Ascending aorta (tissue), 2 donors: ENCODE measurements at regions not wholly inside any gene's neighbourhood (a gene's known extent, or its start where the extent isn't known, plus 50 kb on each side); places are given as distances from the start of the nearest gene placed in this dataset.
"Not testable (repeated sequence)": the region's sequence is repeated elsewhere in the genome, so short reads cannot be mapped to it uniquely, and the experiment has no call there.

ENCODE experiments used
- DNase-seq, 2 donors: peaks; one replicate each; pipeline ENCODE4 v3.0.0-alpha.2; 2019; ENCODE audit warnings: low spot score in 2 of 2
- H3K27ac ChIP-seq, 2 donors: fragments of 200-600 bp; sonication (generic); one replicate each; pipeline ENCODE4 v1.5.1; 2016 to 2017; ENCODE audit warnings: mild to moderate bottlenecking in 1 of 2
- H3K27me3 ChIP-seq: fragments of 200-600 bp; sonication (generic); one replicate; pipeline ENCODE4 v1.5.1; 2017
- H3K36me3 ChIP-seq, 2 donors: fragments of 200-600 bp; sonication (generic); one replicate each; pipeline ENCODE4 v1.5.1; 2016
- H3K4me1 ChIP-seq, 2 donors: fragments of 200-600 bp; sonication (generic); one replicate each; pipeline ENCODE4 v1.5.1; 2016 to 2017; ENCODE audit warnings: mild to moderate bottlenecking in 1 of 2
- H3K4me3 ChIP-seq, 2 donors: fragments of 200-600 bp; sonication (generic); one replicate each; pipeline ENCODE4 v1.5.1; 2016 to 2017; ENCODE audit warnings: mild to moderate bottlenecking in 1 of 2
- H3K9me3 ChIP-seq, 2 donors: fragments of 200-600 bp; sonication (generic); one replicate each; pipeline ENCODE4 v1.5.1; 2016
- intact Hi-C: fragments of 100-400 bp; cut with DNase I; formaldehyde crosslinking; loops from one replicate; pipeline ENCODE4 v1.15.1; 2023
- TF ChIP-seq, protein P1 (sequence below), 3 experiments: fragments of 200-600 bp in 2 of 3; fragments of 450-650 bp in 1 of 3; sonication (generic) in 2 of 3; IDR thresholded peaks; one replicate each; pipeline ENCODE4 v1.5.1; 2016 to 2019; ENCODE audit warnings: antibody characterized with exemption in 3 of 3, mild to moderate bottlenecking in 1 of 3, moderate library complexity in 1 of 3

DNA sequence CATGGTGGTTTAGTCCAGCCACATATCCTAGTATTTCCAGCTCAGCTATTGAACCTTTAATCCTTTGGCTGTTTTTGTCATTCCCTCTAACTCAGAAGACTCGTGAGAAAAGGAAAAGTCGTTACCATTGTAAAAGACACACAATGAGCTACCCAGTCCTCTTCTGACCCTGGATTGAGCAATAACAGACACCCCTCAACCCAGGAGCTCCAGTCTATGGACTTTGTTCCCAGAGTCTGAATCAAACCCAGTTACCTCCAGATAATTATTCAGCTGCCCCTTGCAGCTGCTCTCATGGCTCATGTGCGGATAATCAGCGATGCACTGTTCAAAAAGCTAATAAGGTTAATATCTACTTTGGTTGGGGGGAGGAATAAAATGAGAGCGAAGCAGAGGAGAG is 402.4 kb downstream of the BTG1 start:
- TF ChIP-seq, protein P1, sequence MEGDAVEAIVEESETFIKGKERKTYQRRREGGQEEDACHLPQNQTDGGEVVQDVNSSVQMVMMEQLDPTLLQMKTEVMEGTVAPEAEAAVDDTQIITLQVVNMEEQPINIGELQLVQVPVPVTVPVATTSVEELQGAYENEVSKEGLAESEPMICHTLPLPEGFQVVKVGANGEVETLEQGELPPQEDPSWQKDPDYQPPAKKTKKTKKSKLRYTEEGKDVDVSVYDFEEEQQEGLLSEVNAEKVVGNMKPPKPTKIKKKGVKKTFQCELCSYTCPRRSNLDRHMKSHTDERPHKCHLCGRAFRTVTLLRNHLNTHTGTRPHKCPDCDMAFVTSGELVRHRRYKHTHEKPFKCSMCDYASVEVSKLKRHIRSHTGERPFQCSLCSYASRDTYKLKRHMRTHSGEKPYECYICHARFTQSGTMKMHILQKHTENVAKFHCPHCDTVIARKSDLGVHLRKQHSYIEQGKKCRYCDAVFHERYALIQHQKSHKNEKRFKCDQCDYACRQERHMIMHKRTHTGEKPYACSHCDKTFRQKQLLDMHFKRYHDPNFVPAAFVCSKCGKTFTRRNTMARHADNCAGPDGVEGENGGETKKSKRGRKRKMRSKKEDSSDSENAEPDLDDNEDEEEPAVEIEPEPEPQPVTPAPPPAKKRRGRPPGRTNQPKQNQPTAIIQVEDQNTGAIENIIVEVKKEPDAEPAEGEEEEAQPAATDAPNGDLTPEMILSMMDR (IDR thresholded peaks at IDR 0.05): no peak
- H3K9me3 ChIP-seq: no peaks in the 10 kb centered on the region
- H3K27me3 ChIP-seq: no peaks in the 10 kb centered on the region
- H3K4me1 ChIP-seq: peaks cover 0 to 2% of the 10 kb centered on the region in 2 donors
- no peaks in the 10 kb centered on the region for H3K36me3 ChIP-seq
- intact Hi-C loops: no loop called here
- H3K4me3 ChIP-seq: no peak overlapping the region
- DNase-seq: no peak
- no peak overlapping the region for H3K27ac ChIP-seq

DNA sequence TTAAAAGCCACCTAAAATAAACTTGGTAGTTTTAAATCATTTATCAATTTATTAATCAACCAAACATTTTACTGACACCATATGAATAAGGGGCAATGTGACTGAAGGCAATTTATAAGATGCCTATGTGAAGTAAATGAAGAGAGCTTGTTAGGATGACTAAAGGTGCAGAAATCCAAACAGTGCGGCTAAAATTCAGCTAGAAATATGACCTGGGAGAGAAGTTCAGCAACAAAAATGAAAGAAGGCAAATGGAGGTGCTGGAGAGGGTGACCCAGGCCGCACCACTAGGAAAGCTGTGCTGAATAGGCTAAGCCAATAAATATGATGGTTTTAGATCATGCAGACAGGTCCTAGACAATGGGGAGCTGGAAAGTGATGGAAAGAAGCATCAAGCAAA is 403.7 kb downstream of the BTG1 start:
- TF ChIP-seq, protein P1 (IDR thresholded peaks at IDR 0.05): no peak
- no peaks in the 10 kb centered on the region for H3K27me3 ChIP-seq
- H3K4me1 ChIP-seq: peaks cover 0 to 2% of the 10 kb centered on the region in 2 donors
- H3K27ac ChIP-seq: no peak overlapping the region
- H3K9me3 ChIP-seq: no peaks in the 10 kb centered on the region
- no peaks in the 10 kb centered on the region for H3K36me3 ChIP-seq
- H3K4me3 ChIP-seq: no peak overlapping the region
- no peak for DNase-seq
- intact Hi-C loops: no loop called here

DNA sequence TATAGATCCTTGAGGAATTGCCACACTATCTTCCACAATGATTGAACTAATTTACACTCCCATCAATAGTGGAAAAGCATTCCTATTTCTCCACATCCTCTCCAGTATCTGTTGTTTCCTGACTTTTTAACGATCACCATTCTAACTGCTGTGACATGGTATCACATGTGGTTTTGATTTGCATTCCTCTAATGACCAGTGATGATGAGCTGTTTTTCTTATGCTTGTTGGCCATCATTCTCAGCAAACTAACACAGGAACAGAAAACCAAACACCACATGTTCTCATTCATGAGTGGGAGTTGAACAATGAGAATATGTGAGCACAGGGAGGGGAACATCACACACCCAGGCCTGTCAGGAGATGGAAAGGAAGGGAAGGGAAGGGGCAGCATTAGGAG is 411.8 kb downstream of the BTG1 start:
- DNase-seq, H3K4me3 ChIP-seq, H3K9me3 ChIP-seq, H3K36me3 ChIP-seq, intact Hi-C loops, H3K27me3 ChIP-seq, H3K4me1 ChIP-seq, H3K27ac ChIP-seq: not testable (repeated sequence)

DNA sequence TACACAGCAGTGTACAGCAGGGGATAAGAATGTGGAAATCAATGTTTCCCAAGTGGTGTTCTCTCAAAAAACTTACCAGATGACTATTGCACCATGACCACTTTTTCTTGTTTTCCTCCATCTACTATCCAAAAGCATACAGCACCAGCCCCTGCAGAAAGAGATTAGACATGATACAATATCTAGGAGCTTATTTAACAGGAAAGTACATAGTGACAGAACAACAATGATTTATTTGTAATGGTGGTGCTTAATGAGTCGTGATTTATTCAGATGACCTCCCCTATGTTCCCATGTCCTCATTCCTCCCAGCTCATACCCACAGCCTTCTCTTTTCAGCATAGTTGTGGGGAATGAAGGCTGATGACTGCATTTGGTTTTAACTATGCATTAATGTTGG is 413.6 kb downstream of the BTG1 start:
- DNase-seq: no peak
- H3K4me1 ChIP-seq: no peaks in the 10 kb centered on the region
- no peak overlapping the region for H3K27ac ChIP-seq
- TF ChIP-seq, protein P1 (IDR thresholded peaks at IDR 0.05): no peak
- no peaks in the 10 kb centered on the region for H3K36me3 ChIP-seq
- no peak overlapping the region for H3K4me3 ChIP-seq
- no peaks in the 10 kb centered on the region for H3K9me3 ChIP-seq
- intact Hi-C loops: no loop called here
- H3K27me3 ChIP-seq: no peaks in the 10 kb centered on the region

DNA sequence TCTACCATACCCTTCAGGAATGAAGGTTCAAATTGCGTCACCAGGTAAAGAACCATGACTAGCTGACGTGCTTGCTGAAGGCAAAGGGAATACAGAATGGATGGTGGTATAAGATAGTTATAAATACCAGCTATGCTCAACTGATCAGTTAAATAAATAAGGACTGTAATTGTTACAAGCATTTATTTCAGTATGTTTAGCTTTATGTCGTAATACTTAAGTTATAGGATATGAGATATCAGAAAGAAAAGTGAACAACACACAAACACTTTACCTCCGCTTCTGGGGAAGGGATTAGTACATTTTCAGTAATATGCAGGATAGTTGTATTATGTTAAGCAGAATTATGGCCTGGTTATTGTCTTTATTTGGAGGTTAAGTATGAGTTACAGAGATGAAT is 416.1 kb downstream of the BTG1 start:
- Histone ChIP-seq H3K27me3 (no peaks in the 10 kb centered on the region), H3K4me1 (no peaks in the 10 kb centered on the region), H3K27ac (no peak overlapping the region), H3K4me3 (no peak overlapping the region), H3K9me3 (no peaks in the 10 kb centered on the region), H3K36me3 (no peaks in the 10 kb centered on the region)
- no peak for DNase-seq
- TF ChIP-seq, protein P1 (IDR thresholded peaks at IDR 0.05): no peak
- intact Hi-C loops: no loop called here

DNA sequence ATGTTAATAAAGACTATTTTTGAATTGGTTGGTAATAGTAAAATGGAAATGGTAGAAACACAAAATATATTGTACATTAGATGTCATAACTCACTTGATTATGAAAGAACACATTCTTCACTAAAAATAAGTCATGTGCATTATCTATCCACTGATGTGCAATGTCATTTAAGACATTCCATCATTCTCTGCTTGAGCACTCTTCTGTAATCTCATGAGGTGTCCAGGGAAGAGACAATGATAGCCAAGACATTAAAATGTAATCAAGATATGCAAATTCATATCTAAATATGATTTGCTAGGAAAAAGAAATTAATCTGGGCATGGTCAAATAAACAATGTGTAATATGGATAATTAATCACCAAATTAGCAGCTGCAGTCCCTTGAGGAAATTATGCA is 422.5 kb downstream of the BTG1 start:
- Histone ChIP-seq H3K9me3 (no peaks in the 10 kb centered on the region), H3K27ac (no peak overlapping the region), H3K27me3 (no peaks in the 10 kb centered on the region), H3K36me3 (no peaks in the 10 kb centered on the region), H3K4me1 (no peaks in the 10 kb centered on the region), H3K4me3 (no peak overlapping the region)
- intact Hi-C loops: no loop called here
- no peak for DNase-seq
- TF ChIP-seq, protein P1 (IDR thresholded peaks at IDR 0.05): no peak
